K562 (cell line): ENCODE measurements at regions not wholly inside any gene's neighbourhood (a gene's known extent, or its start where the extent isn't known, plus 50 kb on each side); places are given as distances from the start of the nearest gene placed in this dataset.

Experiments used
- ATAC-seq: fragments of 200-7000 bp; cut with Tn5 transposase; 3 replicates; pipeline ENCODE4 v1.9.1; 2020; ENCODE audit warnings: moderate library complexity
- BruUV-seq: library from RNA; stranded (reverse); fragments of 400-500 nt; replicated peaks from 2 replicates; lab custom pipeline; 2021; lab: Mats Ljungman, UMichigan
- CTCF ChIA-PET: fragments of 300-600 bp; formaldehyde crosslinking; extraction: SDS; loops from one replicate; lab custom pipeline; 2021; ENCODE audit warnings: low intra/inter-chr PET ratio; lab: Yijun Ruan, JAX
- POLR2A ChIA-PET: fragments of 300-600, 350-650 bp; sonication (Branson Sonifier 250); formaldehyde crosslinking; extraction: SDS; loops from one replicate; lab custom pipeline; 2021; ENCODE audit warnings: antibody characterized with exemption, inconsistent platforms; lab: Yijun Ruan, JAX
- DNase-seq, 4 experiments: peaks; one replicate each; pipeline versions ENCODE4 v3.0.0 to v3.0.0-alpha.2; 2011 to 2018; ENCODE audit warnings: low spot score in 3 of 4, mixed read lengths in 3 of 4; ENCODE audit errors: extremely low read depth in 1 of 4
- FAIRE-seq: peaks from 2 replicates; lab custom pipeline; 2011; peaks lifted over from hg19 to GRCh38; lab: Jason Lieb, UNC
- H2AFZ ChIP-seq: 2 replicates; pipeline ENCODE4 v1.6.0; 2011; ENCODE audit warnings: low read depth, low read length, control low read depth, inconsistent platforms
- H3K27ac ChIP-seq: fragments of 200-600 bp; 3 replicates; pipeline ENCODE4 v1.8.0; 2011; ENCODE audit warnings: low read depth, mild to moderate bottlenecking, control low read depth, inconsistent platforms, low read length, moderate library complexity, mixed read lengths; ENCODE audit errors: extremely low read depth
- H3K27me3 ChIP-seq, 2 experiments: fragments of 300-600 bp in 1 of 2; 2 replicates in 1 of 2; 3 replicates in 1 of 2; pipeline versions ENCODE4 v1.6.0 to v1.8.0; 2011; ENCODE audit warnings: inconsistent platforms in 2 of 2, low read length in 2 of 2, mild to moderate bottlenecking in 1 of 2, mixed read lengths in 1 of 2, moderate library complexity in 1 of 2; ENCODE audit not compliant: control insufficient read depth in 2 of 2, insufficient read depth in 2 of 2
- H3K36me3 ChIP-seq: fragments of 300-600 bp; 3 replicates; pipeline ENCODE4 v1.8.0; 2011; ENCODE audit warnings: mild to moderate bottlenecking, low read length, inconsistent platforms; ENCODE audit not compliant: control insufficient read depth, insufficient read depth
- H3K4me1 ChIP-seq, 2 experiments: fragments of 200-600 bp in 1 of 2; replicated peaks in 1 of 2; 2 replicates in 1 of 2; 3 replicates in 1 of 2; pipeline versions ENCODE4 v1.5.1 to v1.8.0; 2011; ENCODE audit warnings: inconsistent platforms in 2 of 2, low read length in 2 of 2, mild to moderate bottlenecking in 1 of 2, mixed read lengths in 1 of 2, moderate library complexity in 1 of 2; ENCODE audit not compliant: control insufficient read depth in 2 of 2, insufficient read depth in 2 of 2
- H3K4me2 ChIP-seq: 2 replicates; pipeline ENCODE4 v1.6.1; 2011; ENCODE audit warnings: low read length, control low read depth, inconsistent platforms, mixed read lengths; ENCODE audit not compliant: insufficient read depth
- H3K4me3 ChIP-seq: fragments of 200-600 bp; sonication (generic), shearing (Covaris generic); 2 replicates; pipeline ENCODE4 v1.5.1; 2016; ENCODE audit warnings: control low read depth, inconsistent platforms
- H3K79me2 ChIP-seq: fragments of 200-600 bp; 3 replicates; pipeline ENCODE4 v1.8.0; 2011; ENCODE audit warnings: low read length, inconsistent platforms; ENCODE audit not compliant: control insufficient read depth, insufficient read depth
- H3K9ac ChIP-seq, 2 experiments: 2 replicates each; pipeline versions ENCODE4 v1.6.0 to v1.6.1; 2011; ENCODE audit warnings: low read depth in 2 of 2, low read length in 2 of 2, control low read depth in 1 of 2, inconsistent platforms in 1 of 2, mild to moderate bottlenecking in 1 of 2, mixed read lengths in 1 of 2; ENCODE audit not compliant: insufficient read depth in 1 of 2
- H3K9me1 ChIP-seq: one replicate; pipeline ENCODE4 v1.6.0; 2011; ENCODE audit warnings: inconsistent platforms, mild to moderate bottlenecking, low read length, moderate library complexity; ENCODE audit not compliant: control insufficient read depth, insufficient read depth
- H3K9me3 ChIP-seq: replicated peaks from 2 replicates; pipeline ENCODE4 v1.5.1; 2011; ENCODE audit warnings: low read depth, low read length, inconsistent platforms; ENCODE audit not compliant: control insufficient read depth, insufficient read depth
- H4K20me1 ChIP-seq: replicated peaks from 2 replicates; pipeline ENCODE4 v1.6.1; 2011; ENCODE audit warnings: low read length, inconsistent platforms, mixed read lengths; ENCODE audit not compliant: control insufficient read depth, insufficient read depth
- CREM ChIP-seq: IDR thresholded peaks from 2 replicates; pipeline ENCODE4 v1.6.1; 2014; ENCODE audit warnings: antibody characterized with exemption, low read depth
- DPF2 ChIP-seq: fragments of 450-650 bp; IDR thresholded peaks from 2 replicates; pipeline ENCODE4 v1.6.1; 2016
- EP400 ChIP-seq: fragments of 450-650 bp; IDR thresholded peaks from 2 replicates; pipeline ENCODE4 v1.6.1; 2017; ENCODE audit warnings: antibody characterized with exemption, mild to moderate bottlenecking, moderate library complexity
- GTF2F1 ChIP-seq: IDR thresholded peaks from 2 replicates; pipeline ENCODE4 v1.6.1; 2011; ENCODE audit warnings: low read depth, low read length, improper control_type of control experiment
- JUN ChIP-seq, 2 experiments: sonication (generic) in 1 of 2; formaldehyde crosslinking in 1 of 2; IDR thresholded peaks; 2 replicates each; pipeline versions ENCODE4 v1.6.1 to v1.8.0; 2012 to 2022; ENCODE audit warnings: borderline replicate concordance in 2 of 2, mild to moderate bottlenecking in 2 of 2, improper control_type of control experiment in 1 of 2, low read depth in 1 of 2, low read length in 1 of 2, missing genetic modification reagents in 1 of 2
- MEIS2 ChIP-seq: fragments of 450-650 bp; IDR thresholded peaks from 2 replicates; pipeline ENCODE4 v1.6.1; 2014; ENCODE audit warnings: mild to moderate bottlenecking; ENCODE audit not compliant: partially characterized antibody
- MTA3 ChIP-seq: fragments of 450-650 bp; formaldehyde crosslinking; IDR thresholded peaks from 2 replicates; pipeline ENCODE4 v1.6.1; 2017; ENCODE audit warnings: mild to moderate bottlenecking, borderline replicate concordance
- NR2C1 ChIP-seq, 2 experiments: fragments of 450-650 bp; IDR thresholded peaks; 2 replicates each; pipeline ENCODE4 v1.6.1; 2017; ENCODE audit warnings: mild to moderate bottlenecking in 2 of 2, antibody characterized with exemption in 1 of 2, inconsistent platforms in 1 of 2, missing compliant biosample characterization in 1 of 2, missing genetic modification characterization in 1 of 2
- NR2C2 ChIP-seq, 2 experiments: fragments of 200-800 bp in 1 of 2; sonication (Bioruptor generic) in 1 of 2; sonication (generic) in 1 of 2; formaldehyde crosslinking in 1 of 2; IDR thresholded peaks; 2 replicates each; pipeline versions ENCODE4 v1.6.1 to v1.8.0; 2016 to 2022; ENCODE audit warnings: mild to moderate bottlenecking in 1 of 2, missing compliant biosample characterization in 1 of 2, missing genetic modification characterization in 1 of 2, missing genetic modification reagents in 1 of 2
- PRPF4 ChIP-seq: fragments of 200-400 bp; formaldehyde crosslinking; IDR thresholded peaks from one replicate; pipeline ENCODE4 v1.6.1; 2017; ENCODE audit warnings: low read length, low read depth, mild to moderate bottlenecking; ENCODE audit not compliant: insufficient read depth, poor library complexity, severe bottlenecking
- ZFPM2 ChIP-seq: fragments of 250-450 bp; sonication (Bioruptor Pico); IDR thresholded peaks from 2 replicates; pipeline ENCODE4 v1.5.1; 2022; ENCODE audit warnings: mild to moderate bottlenecking
- ZNF143 ChIP-seq: sonication (generic); formaldehyde crosslinking; IDR thresholded peaks from 2 replicates; pipeline ENCODE4 v1.9.0; 2022; ENCODE audit warnings: mild to moderate bottlenecking, missing genetic modification reagents
- ZNF75A ChIP-seq: fragments of 450-650 bp; formaldehyde crosslinking; IDR thresholded peaks from 2 replicates; pipeline ENCODE4 v1.4.0; 2020; ENCODE audit warnings: mild to moderate bottlenecking
- WGBS: fragments of 100-300 bp; shearing (Covaris generic); methylation state at CpG from one replicate; pipeline ENCODE4 v1.1.6; 2016; ENCODE audit warnings: low coverage, mixed read lengths; ENCODE audit not compliant: insufficient coverage; ENCODE audit errors: missing lambda C conversion rate; 5-methylcytosine and 5-hydroxymethylcytosine counted together
- in situ Hi-C: fragments of 300-500 bp; cut with MboI; formaldehyde crosslinking; loops from 4 replicates; pipeline ENCODE4 v1.15.0; 2018; ENCODE audit warnings: inconsistent platforms, mixed read lengths
- intact Hi-C: fragments of 100-400 bp; cut with micrococcal nuclease; formaldehyde crosslinking; loops from 2 replicates; pipeline ENCODE4 v1.14.2; 2022
- TF ChIP-seq, protein P1 (sequence below): fragments of 250-450 bp; sonication (Bioruptor Pico); IDR thresholded peaks from 2 replicates; pipeline ENCODE4 v1.8.0; 2021; ENCODE audit warnings: borderline replicate concordance, mild to moderate bottlenecking, moderate library complexity; ENCODE audit not compliant: poor library complexity, severe bottlenecking
- TF ChIP-seq, protein P2 (sequence below): sonication (generic); formaldehyde crosslinking; IDR thresholded peaks from 2 replicates; pipeline ENCODE4 v1.9.0; 2022; ENCODE audit warnings: mild to moderate bottlenecking, missing genetic modification reagents
- TF ChIP-seq, protein P3 (sequence below): fragments of 450-650 bp; formaldehyde crosslinking; IDR thresholded peaks from 2 replicates; pipeline ENCODE4 v1.4.0; 2020; ENCODE audit warnings: mild to moderate bottlenecking, moderate library complexity
- TF ChIP-seq, protein P4 (sequence below): fragments of 200-800 bp; sonication (Bioruptor generic); IDR thresholded peaks from 2 replicates; pipeline ENCODE4 v1.6.1; 2017; ENCODE audit warnings: missing genetic modification characterization, missing compliant biosample characterization

DNA sequence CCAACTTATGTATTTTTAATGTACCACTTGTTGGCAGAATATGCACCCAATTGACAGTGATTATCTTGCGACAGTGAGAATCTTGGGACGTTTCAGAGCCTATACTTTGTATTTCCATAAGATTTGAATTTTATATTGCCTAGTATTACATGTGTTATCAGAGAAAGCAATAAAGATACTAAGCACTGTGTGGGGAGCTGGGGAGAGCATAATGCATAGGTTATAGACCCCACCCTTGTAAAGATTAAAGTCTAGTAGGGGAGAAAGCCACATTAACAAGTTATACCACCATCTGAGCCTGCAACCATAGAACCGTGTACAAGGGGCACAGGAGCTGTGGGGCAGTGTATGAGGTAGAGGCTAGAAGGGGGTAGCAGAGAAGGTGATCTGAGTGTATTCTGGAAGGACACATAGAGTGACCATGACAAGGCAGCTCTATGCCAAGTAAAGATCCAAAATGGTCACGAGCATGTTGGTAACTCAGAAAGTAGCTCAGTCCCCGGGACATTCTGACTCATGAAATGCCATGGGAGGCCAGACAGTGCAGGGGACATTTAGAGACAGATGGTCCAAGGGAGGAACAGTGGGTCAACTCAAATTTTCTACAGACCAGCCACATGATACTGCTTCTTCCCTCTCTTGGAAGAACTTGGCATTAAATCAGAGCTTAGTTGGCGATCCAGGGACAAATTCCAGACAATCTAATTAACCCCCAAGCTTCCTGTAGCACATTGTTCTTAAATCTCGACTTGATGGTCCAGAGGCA is 84.5 kb downstream of the ADRA2A start:
- no peaks in the 10 kb centered on the region; a peak in 1 of 5 replicates for H3K27me3 ChIP-seq
- no peaks in the 10 kb centered on the region for H4K20me1 ChIP-seq
- no peak for DNase-seq
- POLR2A ChIA-PET: interaction anchor here (0.6 kb wide), 1 partner anchor 489 kb away, joined by 3 read pairs; no protein-coding TSS in a partner anchor
- FAIRE-seq: no peak
- ATAC-seq: no peak
- no peaks in the 10 kb centered on the region for H3K36me3 ChIP-seq
- 0% methylated on average over 7 of the region's 7 CpGs for WGBS
- CTCF ChIA-PET: no interaction called here
- intact Hi-C loops (no loop called here), in situ Hi-C loops (no loop called here)
- no TSS peak for BruUV-seq
- TF ChIP-seq MTA3 (no peak), ZFPM2 (no peak), NR2C1 (IDR thresholded peaks at IDR 0.05) (no peak), NR2C1 (tag; IDR thresholded peaks at IDR 0.05) (no peak), MEIS2 (no peak), ZNF143 (CRISPR knock-in tag) (no peak), JUN (IDR thresholded peaks at IDR 0.05; ENCODE audit: borderline replicate concordance, low read depth, low read length) (no peak), JUN (CRISPR knock-in tag; IDR thresholded peaks at IDR 0.05; ENCODE audit: borderline replicate concordance) (no peak), PRPF4 (no peak), DPF2 (no peak), GTF2F1 (no peak), CREM (no peak), EP400 (no peak), NR2C2 (CRISPR knock-in tag; IDR thresholded peaks at IDR 0.05) (no peak), NR2C2 (tag; IDR thresholded peaks at IDR 0.05) (no peak), ZNF75A (CRISPR knock-in tag) (no peak)
- TF ChIP-seq, protein P1, sequence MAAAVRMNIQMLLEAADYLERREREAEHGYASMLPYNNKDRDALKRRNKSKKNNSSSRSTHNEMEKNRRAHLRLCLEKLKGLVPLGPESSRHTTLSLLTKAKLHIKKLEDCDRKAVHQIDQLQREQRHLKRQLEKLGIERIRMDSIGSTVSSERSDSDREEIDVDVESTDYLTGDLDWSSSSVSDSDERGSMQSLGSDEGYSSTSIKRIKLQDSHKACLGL (CRISPR knock-in tag): no peak
- TF ChIP-seq, protein P2, sequence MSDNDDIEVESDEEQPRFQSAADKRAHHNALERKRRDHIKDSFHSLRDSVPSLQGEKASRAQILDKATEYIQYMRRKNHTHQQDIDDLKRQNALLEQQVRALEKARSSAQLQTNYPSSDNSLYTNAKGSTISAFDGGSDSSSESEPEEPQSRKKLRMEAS (CRISPR knock-in tag): no peak
- TF ChIP-seq, protein P3, sequence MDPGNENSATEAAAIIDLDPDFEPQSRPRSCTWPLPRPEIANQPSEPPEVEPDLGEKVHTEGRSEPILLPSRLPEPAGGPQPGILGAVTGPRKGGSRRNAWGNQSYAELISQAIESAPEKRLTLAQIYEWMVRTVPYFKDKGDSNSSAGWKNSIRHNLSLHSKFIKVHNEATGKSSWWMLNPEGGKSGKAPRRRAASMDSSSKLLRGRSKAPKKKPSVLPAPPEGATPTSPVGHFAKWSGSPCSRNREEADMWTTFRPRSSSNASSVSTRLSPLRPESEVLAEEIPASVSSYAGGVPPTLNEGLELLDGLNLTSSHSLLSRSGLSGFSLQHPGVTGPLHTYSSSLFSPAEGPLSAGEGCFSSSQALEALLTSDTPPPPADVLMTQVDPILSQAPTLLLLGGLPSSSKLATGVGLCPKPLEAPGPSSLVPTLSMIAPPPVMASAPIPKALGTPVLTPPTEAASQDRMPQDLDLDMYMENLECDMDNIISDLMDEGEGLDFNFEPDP (CRISPR knock-in tag): no peak
- TF ChIP-seq, protein P4, sequence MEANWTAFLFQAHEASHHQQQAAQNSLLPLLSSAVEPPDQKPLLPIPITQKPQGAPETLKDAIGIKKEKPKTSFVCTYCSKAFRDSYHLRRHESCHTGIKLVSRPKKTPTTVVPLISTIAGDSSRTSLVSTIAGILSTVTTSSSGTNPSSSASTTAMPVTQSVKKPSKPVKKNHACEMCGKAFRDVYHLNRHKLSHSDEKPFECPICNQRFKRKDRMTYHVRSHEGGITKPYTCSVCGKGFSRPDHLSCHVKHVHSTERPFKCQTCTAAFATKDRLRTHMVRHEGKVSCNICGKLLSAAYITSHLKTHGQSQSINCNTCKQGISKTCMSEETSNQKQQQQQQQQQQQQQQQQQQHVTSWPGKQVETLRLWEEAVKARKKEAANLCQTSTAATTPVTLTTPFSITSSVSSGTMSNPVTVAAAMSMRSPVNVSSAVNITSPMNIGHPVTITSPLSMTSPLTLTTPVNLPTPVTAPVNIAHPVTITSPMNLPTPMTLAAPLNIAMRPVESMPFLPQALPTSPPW (CRISPR knock-in tag): no peak
- no peak overlapping the region for H3K27ac ChIP-seq
- no peaks in the 10 kb centered on the region for H3K9me3 ChIP-seq
- H3K9ac ChIP-seq: no peak overlapping the region
- H3K4me2 ChIP-seq: no peak overlapping the region
- H3K4me1 ChIP-seq: no peaks in the 10 kb centered on the region
- H3K79me2 ChIP-seq: no peaks in the 10 kb centered on the region
- no peak overlapping the region for H2AFZ ChIP-seq
- no peaks in the 10 kb centered on the region for H3K9me1 ChIP-seq
- H3K4me3 ChIP-seq: no peak overlapping the region
